GM06990 (cell line): ENCODE measurements at regions not wholly inside any gene's neighbourhood (a gene's known extent, or its start where the extent isn't known, plus 50 kb on each side); places are given as distances from the start of the nearest gene placed in this dataset.

Experiments used
- DNase-seq: peaks from one replicate; pipeline ENCODE4 v3.0.0-alpha.2; 2011; ENCODE audit not compliant: insufficient read length; ENCODE audit errors: extremely low read depth
- H3K27me3 ChIP-seq: replicated peaks from 2 replicates; pipeline ENCODE4 v1.6.0; 2011; ENCODE audit warnings: low read length; ENCODE audit not compliant: control insufficient read depth, insufficient read depth
- H3K36me3 ChIP-seq: 2 replicates; pipeline ENCODE4 v1.5.1; 2011; ENCODE audit warnings: low read length; ENCODE audit not compliant: control insufficient read depth, insufficient read depth
- H3K4me3 ChIP-seq: replicated peaks from 2 replicates; pipeline ENCODE4 v1.5.1; 2011; ENCODE audit warnings: low read depth, mild to moderate bottlenecking, control low read depth, low read length
- CTCF ChIP-seq: IDR thresholded peaks from 2 replicates; pipeline ENCODE4 v1.5.1; 2011; ENCODE audit warnings: low read length, control low read depth, mild to moderate bottlenecking, inconsistent platforms; ENCODE audit not compliant: insufficient read depth, poor library complexity, severe bottlenecking

- H3K4me3 ChIP-seq, result no peak overlapping the region
- TF ChIP-seq CTCF, result no peak
- no peaks in the 10 kb centered on the region; the same call in 1 of the 2 replicates for H3K27me3 ChIP-seq
- DNase-seq, result no peak
- no peaks in the 10 kb centered on the region for H3K36me3 ChIP-seq
Measured at GRCh38 chr21:36601362-36601761, 97.6 kb upstream of the SIM2 start.

GRCh38 chr21:36602735-36603134 is 96.2 kb upstream of the SIM2 start:
- DNase-seq, result no peak
- TF ChIP-seq CTCF, result no peak
- Histone ChIP-seq H3K36me3 (no peaks in the 10 kb centered on the region), H3K4me3 (no peak overlapping the region), H3K27me3 (no peaks in the 10 kb centered on the region; the same call in 1 of the 2 replicates)

GRCh38 chr21:36603221-36603620 is 95.7 kb upstream of the SIM2 start:
- no peak for TF ChIP-seq CTCF
- Histone ChIP-seq H3K4me3 (no peak overlapping the region), H3K27me3 (no peaks in the 10 kb centered on the region; the same call in 1 of the 2 replicates), H3K36me3 (no peaks in the 10 kb centered on the region)
- no peak for DNase-seq

- Histone ChIP-seq H3K27me3 (no peaks in the 10 kb centered on the region; the same call in 1 of the 2 replicates), H3K4me3 (no peak overlapping the region), H3K36me3 (no peaks in the 10 kb centered on the region)
- no peak for TF ChIP-seq CTCF
- no peak for DNase-seq
Measured at GRCh38 chr21:36605426-36605825, 93.5 kb upstream of the SIM2 start.

- DNase-seq, result no peak
- no peak for TF ChIP-seq CTCF
- Histone ChIP-seq H3K36me3 (no peaks in the 10 kb centered on the region), H3K4me3 (no peak overlapping the region), H3K27me3 (no peaks in the 10 kb centered on the region)
Measured at GRCh38 chr21:36606287-36606982, 92.5 kb upstream of the SIM2 start.

GRCh38 chr21:36606983-36607325 is 92.0 kb upstream of the SIM2 start:
- H3K27me3 ChIP-seq, result no peaks in the 10 kb centered on the region
- DNase-seq, result no peak
- H3K36me3 ChIP-seq, result no peaks in the 10 kb centered on the region
- no peak overlapping the region for H3K4me3 ChIP-seq
- no peak for TF ChIP-seq CTCF
